CD4-positive, CD25-positive, alpha-beta regulatory T cell (primary cell): ENCODE measurements at regions not wholly inside any gene's neighbourhood (a gene's known extent, or its start where the extent isn't known, plus 50 kb on each side); places are given as distances from the start of the nearest gene placed in this dataset.
A peak's percentile ranks its signal among the peaks of the same experiment; 100 is the strongest.

Experiments used
- ATAC-seq, 2 donors: fragments of 150-1000 bp; cut with Tn5 transposase; one replicate each; pipeline ENCODE4 v1.10.0; 2021; ENCODE audit warnings: low read depth in 2 of 2, moderate number of reproducible peaks in 2 of 2, moderate library complexity in 1 of 2
- DNase-seq, 3 donors: peaks; one replicate each; pipeline versions ENCODE4 v3.0.0 to v3.0.0-alpha.2; 2012 to 2022; ENCODE audit warnings: mixed read lengths in 1 of 3
- H3K27ac ChIP-seq: one replicate; pipeline ENCODE4 v1.7.0; 2013; ENCODE audit warnings: mild to moderate bottlenecking, low read length; ENCODE audit not compliant: insufficient read depth, poor library complexity, severe bottlenecking
- H3K27me3 ChIP-seq: one replicate; pipeline ENCODE4 v1.7.0; 2013; ENCODE audit warnings: low read length; ENCODE audit not compliant: control insufficient read depth, insufficient read depth
- H3K36me3 ChIP-seq: one replicate; pipeline ENCODE4 v1.7.0; 2013; ENCODE audit warnings: mild to moderate bottlenecking, low read length, moderate library complexity; ENCODE audit not compliant: control insufficient read depth, insufficient read depth
- H3K4me1 ChIP-seq: 2 replicates; pipeline ENCODE4 v1.7.0; 2013; ENCODE audit warnings: mild to moderate bottlenecking, low read length; ENCODE audit not compliant: insufficient read depth, control insufficient read depth, poor library complexity, severe bottlenecking
- H3K4me3 ChIP-seq: one replicate; pipeline ENCODE4 v1.7.0; 2013; ENCODE audit warnings: low read depth, mild to moderate bottlenecking, low read length, moderate library complexity
- H3K9me3 ChIP-seq, 2 experiments: 1 replicate in 1 of 2; 2 replicates in 1 of 2; pipeline ENCODE4 v1.7.0; 2013; ENCODE audit warnings: low read length in 2 of 2, mild to moderate bottlenecking in 1 of 2, moderate library complexity in 1 of 2; ENCODE audit not compliant: control insufficient read depth in 2 of 2
- H3K27ac Mint-ChIP-seq, 3 donors: one replicate each; pipeline ENCODE4 v1.8.0; 2020 to 2022; ENCODE audit warnings: mild to moderate bottlenecking in 3 of 3, mixed read lengths in 3 of 3, moderate library complexity in 2 of 3
- H3K27me3 Mint-ChIP-seq: one replicate; pipeline ENCODE4 v1.8.0; 2022; ENCODE audit warnings: mild to moderate bottlenecking, mixed read lengths
- H3K36me3 Mint-ChIP-seq: one replicate; pipeline ENCODE4 v1.8.0; 2020; ENCODE audit warnings: mixed read lengths
- H3K4me1 Mint-ChIP-seq, 4 donors: one replicate each; pipeline ENCODE4 v1.8.0; 2020 to 2022; ENCODE audit warnings: mixed read lengths in 4 of 4, mild to moderate bottlenecking in 1 of 4
- H3K4me3 Mint-ChIP-seq, 4 donors: one replicate each; pipeline ENCODE4 v1.8.0; 2020 to 2022; ENCODE audit warnings: mild to moderate bottlenecking in 4 of 4, mixed read lengths in 4 of 4, moderate library complexity in 3 of 4
- H3K9me3 Mint-ChIP-seq, 7 donors: one replicate each; pipeline ENCODE4 v1.8.0; 2020 to 2022; ENCODE audit warnings: mixed read lengths in 7 of 7, mild to moderate bottlenecking in 3 of 7, moderate library complexity in 2 of 7

DNA sequence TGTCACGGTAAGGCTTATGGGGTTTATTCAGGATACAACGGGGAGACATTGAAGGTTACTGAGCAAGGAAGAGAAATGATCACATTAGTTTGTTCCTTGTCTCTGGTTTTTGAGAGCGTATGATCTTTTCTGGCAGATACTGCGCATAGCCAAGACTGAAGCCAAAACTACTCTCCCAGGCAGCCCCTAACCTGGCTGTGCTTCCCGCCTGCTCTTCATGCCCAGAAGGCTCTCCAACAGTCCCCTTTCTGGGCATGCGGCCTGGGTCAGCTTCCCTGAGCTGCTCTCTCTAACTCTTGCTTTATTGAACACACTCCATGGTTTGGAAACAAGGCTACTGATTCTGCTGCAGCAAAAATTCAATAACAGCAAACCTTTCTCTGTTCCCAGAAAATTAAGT, 306.6 kb downstream of the BUD13 start:
- Mint-ChIP-seq H3K4me3 (no peak overlapping the region), H3K27ac (no peak overlapping the region), H3K4me1 (no peaks in the 10 kb centered on the region), H3K27me3 (peaks cover 5% of the 10 kb centered on the region), H3K36me3 (no peaks in the 10 kb centered on the region), H3K9me3 (peaks cover 0 to 5% (median 0%) of the 10 kb centered on the region in 7 donors)
- H3K9me3 ChIP-seq: no peaks in the 10 kb centered on the region
- no peak overlapping the region for H3K4me3 ChIP-seq
- no peak overlapping the region for H3K27ac ChIP-seq
- H3K27me3 ChIP-seq: no peaks in the 10 kb centered on the region
- H3K4me1 ChIP-seq: no peaks in the 10 kb centered on the region
- no peak for DNase-seq
- no peaks in the 10 kb centered on the region for H3K36me3 ChIP-seq
- no peak for ATAC-seq

DNA sequence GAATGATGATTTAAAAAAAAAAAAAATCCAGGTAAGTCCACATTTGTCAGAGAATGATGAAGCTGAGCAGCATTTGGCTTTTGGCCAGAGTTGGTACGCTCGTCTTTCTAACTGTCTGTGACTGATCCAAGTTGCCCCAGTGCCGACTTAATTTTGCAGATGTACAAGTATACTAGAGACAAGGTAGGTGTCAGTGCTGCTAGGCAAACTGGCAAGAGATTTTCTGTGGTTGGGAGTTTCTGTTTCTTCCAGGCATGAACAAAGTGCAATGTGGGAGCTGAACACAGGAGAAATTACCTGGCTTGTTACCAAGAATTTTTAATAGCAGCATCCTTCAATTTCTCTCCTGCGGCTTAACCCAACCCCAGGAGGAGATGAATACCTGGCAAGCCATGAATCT, 307.7 kb downstream of the BUD13 start:
- Mint-ChIP-seq H3K27ac (no peak overlapping the region), H3K4me1 (no peaks in the 10 kb centered on the region), H3K4me3 (no peak overlapping the region), H3K27me3 (peaks cover 7% of the 10 kb centered on the region), H3K36me3 (no peaks in the 10 kb centered on the region), H3K9me3 (peaks cover 0 to 2% (median 0%) of the 10 kb centered on the region in 7 donors)
- no peaks in the 10 kb centered on the region for H3K9me3 ChIP-seq
- no peaks in the 10 kb centered on the region for H3K4me1 ChIP-seq
- DNase-seq (no peak), ATAC-seq (no peak)
- H3K27ac ChIP-seq: no peak overlapping the region
- no peaks in the 10 kb centered on the region for H3K36me3 ChIP-seq
- no peaks in the 10 kb centered on the region for H3K27me3 ChIP-seq
- H3K4me3 ChIP-seq: no peak overlapping the region

DNA sequence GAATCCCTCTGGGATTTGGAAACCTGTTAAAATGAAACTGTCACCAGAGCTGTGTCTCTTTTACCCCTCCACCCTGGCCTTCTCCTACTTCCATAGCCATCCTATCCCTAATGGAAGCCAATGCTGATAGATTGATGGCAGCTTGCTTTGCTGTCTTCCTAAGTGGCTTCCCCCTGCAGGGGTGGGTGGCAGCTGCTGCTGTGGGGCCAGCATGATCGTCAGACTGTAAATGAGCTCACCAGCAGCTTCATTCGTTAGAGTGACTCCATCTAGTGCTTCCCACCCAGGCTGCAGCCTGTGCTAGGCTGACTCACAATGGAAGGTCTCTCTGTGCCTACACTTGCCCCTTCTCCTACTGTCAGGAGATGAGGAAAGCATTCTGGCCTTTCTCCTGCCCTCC, 311.0 kb downstream of the BUD13 start:
- DNase-seq (no peak), ATAC-seq (no peak)
- no peak overlapping the region for H3K4me3 ChIP-seq
- H3K27ac Mint-ChIP-seq: no peak overlapping the region
- H3K27me3 Mint-ChIP-seq: peaks cover 12% of the 10 kb centered on the region
- H3K9me3 ChIP-seq: no peaks in the 10 kb centered on the region
- no peaks in the 10 kb centered on the region for H3K9me3 Mint-ChIP-seq
- no peaks in the 10 kb centered on the region for H3K4me1 ChIP-seq
- H3K36me3 Mint-ChIP-seq: no peaks in the 10 kb centered on the region
- H3K27me3 ChIP-seq: no peaks in the 10 kb centered on the region
- H3K27ac ChIP-seq: no peak overlapping the region
- H3K4me3 Mint-ChIP-seq: no peak overlapping the region
- no peaks in the 10 kb centered on the region for H3K36me3 ChIP-seq
- H3K4me1 Mint-ChIP-seq: no peaks in the 10 kb centered on the region

DNA sequence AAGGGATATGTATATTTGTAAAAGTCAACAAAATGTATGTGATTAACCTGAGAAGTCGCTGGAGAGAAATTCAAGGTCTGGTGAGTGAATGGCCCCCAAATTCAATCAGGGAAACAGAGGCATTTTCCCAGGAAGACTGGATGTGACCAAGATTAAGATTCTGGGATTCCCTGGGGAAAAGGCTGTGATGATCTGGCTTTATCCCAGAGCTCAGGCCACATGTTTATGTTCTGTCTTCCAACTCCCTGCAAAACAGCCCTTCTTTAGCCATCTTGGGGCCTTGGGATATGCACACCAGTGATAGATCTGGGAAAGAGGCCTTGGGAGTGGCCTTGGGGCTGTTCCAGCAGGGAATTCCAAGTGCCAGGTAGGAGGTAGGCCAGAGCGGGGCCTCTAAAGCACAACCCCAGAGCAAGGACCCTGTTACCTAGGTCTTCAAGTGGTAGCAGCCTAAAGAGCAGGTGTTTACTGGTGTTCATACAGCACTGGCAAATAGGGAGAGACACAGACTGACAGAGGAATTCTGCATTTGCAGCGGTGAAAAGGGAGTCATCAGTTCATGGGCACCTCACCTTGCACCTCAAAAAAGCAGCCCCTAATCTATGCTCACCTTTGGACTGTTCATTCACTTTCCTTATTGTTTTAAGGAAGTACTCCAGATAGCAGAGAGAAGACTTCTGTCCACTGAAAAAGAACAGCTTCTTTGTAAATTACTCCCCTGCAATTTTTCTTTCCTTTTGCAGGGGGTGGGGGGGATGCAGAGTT, 312.4 kb downstream of the BUD13 start:
- H3K9me3 ChIP-seq: no peaks in the 10 kb centered on the region
- no peak for ATAC-seq
- Mint-ChIP-seq H3K27me3 (peaks cover 12% of the 10 kb centered on the region), H3K36me3 (no peaks in the 10 kb centered on the region), H3K27ac (peak overlapping the region in 1 of 3 donors; percentile 70), H3K4me1 (no peaks in the 10 kb centered on the region), H3K4me3 (no peak overlapping the region), H3K9me3 (no peaks in the 10 kb centered on the region)
- H3K27me3 ChIP-seq: no peaks in the 10 kb centered on the region
- no peak overlapping the region for H3K27ac ChIP-seq
- H3K36me3 ChIP-seq: no peaks in the 10 kb centered on the region
- H3K4me1 ChIP-seq: no peaks in the 10 kb centered on the region
- DNase-seq: no peak
- H3K4me3 ChIP-seq: no peak overlapping the region

DNA sequence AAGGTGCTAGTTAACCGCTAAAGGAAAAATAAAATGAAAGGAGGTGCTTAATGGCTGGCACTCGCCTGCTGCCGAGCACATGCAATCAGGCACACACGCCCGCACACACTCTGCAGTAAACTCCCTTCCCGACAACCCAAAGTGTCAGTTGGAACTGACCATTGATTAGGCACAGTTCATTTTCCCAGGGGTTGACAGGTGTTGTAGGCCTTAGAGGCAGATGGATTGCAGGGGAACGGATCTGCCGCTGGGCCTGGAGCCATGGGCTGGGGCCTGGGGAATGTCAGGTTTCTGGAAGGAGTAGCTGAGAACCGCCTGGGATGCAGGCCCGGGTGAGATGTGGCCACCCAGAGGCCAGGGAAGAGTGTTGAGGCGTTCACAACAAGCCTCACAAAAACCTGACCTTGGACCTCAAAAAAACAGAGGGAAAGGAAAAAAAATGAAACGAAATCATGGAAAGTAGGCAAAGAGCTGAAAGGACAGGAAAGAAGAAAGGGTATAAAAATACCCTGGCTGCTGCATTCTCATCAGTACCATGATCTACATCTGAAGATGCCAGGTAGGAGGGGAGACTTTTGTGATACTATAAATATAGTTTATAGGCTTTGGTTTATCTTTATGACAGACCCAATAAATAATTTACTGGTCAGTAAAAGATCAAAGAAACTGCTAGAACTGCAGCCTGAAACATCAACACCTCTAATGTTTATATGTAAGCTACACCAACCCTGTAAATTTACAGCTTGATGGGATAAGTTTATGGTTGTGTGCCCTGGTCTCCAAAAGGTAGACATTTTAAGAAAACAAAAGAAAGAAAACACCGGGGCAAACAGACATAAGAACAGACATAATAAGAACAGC, 313.4 kb downstream of the BUD13 start:
- peaks cover 0 to 2% (median 0%) of the 10 kb centered on the region in 7 donors for H3K9me3 Mint-ChIP-seq
- DNase-seq (no peak), ATAC-seq (no peak)
- no peak overlapping the region for H3K4me3 Mint-ChIP-seq
- no peaks in the 10 kb centered on the region for H3K36me3 Mint-ChIP-seq
- H3K27ac Mint-ChIP-seq: no peak overlapping the region
- Histone ChIP-seq H3K4me1 (no peaks in the 10 kb centered on the region), H3K27me3 (no peaks in the 10 kb centered on the region), H3K4me3 (no peak overlapping the region), H3K27ac (no peak overlapping the region), H3K9me3 (no peaks in the 10 kb centered on the region), H3K36me3 (no peaks in the 10 kb centered on the region)
- peaks cover 12% of the 10 kb centered on the region for H3K27me3 Mint-ChIP-seq
- H3K4me1 Mint-ChIP-seq: no peaks in the 10 kb centered on the region

DNA sequence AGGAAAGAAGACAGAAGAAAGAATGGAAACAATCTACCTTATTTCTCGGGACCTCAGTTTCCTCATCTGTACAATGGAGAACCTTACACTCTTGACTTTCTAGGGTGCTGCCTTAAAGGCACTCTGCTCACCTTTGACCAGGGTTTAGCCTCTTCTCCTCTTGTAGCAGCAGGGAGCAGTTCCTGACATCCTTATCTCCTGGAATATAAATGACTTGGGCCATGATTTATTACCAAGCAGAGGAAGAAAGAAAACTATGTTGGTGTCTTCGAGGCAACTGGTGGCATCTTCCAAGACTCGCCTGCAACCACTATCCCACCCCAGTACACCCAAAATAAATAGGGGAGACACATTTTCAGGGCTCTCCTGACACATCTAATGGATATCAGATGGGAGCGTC, 314.2 kb downstream of the BUD13 start:
- Histone ChIP-seq H3K36me3 (no peaks in the 10 kb centered on the region), H3K4me1 (no peaks in the 10 kb centered on the region), H3K27ac (no peak overlapping the region), H3K4me3 (no peak overlapping the region), H3K9me3 (no peaks in the 10 kb centered on the region), H3K27me3 (no peaks in the 10 kb centered on the region)
- peaks cover 12% of the 10 kb centered on the region for H3K27me3 Mint-ChIP-seq
- ATAC-seq: no peak
- no peaks in the 10 kb centered on the region for H3K4me1 Mint-ChIP-seq
- peaks cover 0 to 4% (median 0%) of the 10 kb centered on the region in 7 donors for H3K9me3 Mint-ChIP-seq
- H3K27ac Mint-ChIP-seq: no peak overlapping the region
- H3K4me3 Mint-ChIP-seq: no peak overlapping the region
- DNase-seq: no peak
- H3K36me3 Mint-ChIP-seq: no peaks in the 10 kb centered on the region

DNA sequence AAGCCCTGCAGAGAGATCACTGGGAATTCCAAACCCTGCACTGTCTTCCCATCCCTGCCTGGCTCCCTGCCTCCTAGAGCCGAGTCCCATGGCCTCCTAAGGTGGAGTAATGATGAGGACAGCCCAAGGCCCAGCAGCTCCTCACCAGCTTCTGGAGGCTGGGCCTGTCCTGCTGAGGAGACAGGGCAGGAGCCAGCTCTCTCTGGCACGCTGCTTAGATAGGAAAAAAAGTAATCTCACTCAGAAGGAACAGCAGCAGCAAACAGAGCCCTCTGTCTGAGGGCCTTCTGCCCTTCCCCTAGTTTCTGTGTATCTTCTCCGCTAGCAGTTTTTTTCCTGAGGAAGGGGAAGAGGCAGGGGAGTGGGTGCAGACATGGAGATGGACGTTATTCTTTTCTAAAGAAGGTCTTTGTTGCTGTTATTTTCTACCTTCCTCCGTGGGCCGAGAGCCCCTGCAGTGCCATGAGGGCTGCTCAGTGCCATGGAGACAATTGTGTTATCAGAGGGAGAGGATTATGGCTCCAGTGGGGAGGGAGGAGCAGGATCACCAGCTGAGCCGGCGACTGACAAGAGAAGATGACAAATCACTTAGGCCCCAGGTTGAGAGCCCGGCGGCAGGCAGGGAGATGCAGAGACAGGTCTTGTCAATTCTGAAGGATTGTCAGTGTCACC, 315.3 kb downstream of the BUD13 start:
- H3K27ac Mint-ChIP-seq: no peak overlapping the region
- no peaks in the 10 kb centered on the region for H3K27me3 ChIP-seq
- H3K4me3 Mint-ChIP-seq: no peak overlapping the region

More for the DNA sequence above, 315.3 kb downstream of the BUD13 start:
- H3K9me3 ChIP-seq: no peaks in the 10 kb centered on the region
- no peaks in the 10 kb centered on the region for H3K36me3 ChIP-seq
- H3K4me3 ChIP-seq: no peak overlapping the region
- H3K4me1 ChIP-seq: no peaks in the 10 kb centered on the region
- ATAC-seq: no peak
- no peaks in the 10 kb centered on the region for H3K36me3 Mint-ChIP-seq
- no peak for DNase-seq
- H3K4me1 Mint-ChIP-seq: no peaks in the 10 kb centered on the region
- H3K9me3 Mint-ChIP-seq: peaks cover 0 to 4% (median 0%) of the 10 kb centered on the region in 7 donors
- peaks cover 12% of the 10 kb centered on the region for H3K27me3 Mint-ChIP-seq
- H3K27ac ChIP-seq: no peak overlapping the region
